Transverse colon (tissue), 4 donors: ENCODE measurements at regions not wholly inside any gene's neighbourhood (a gene's known extent, or its start where the extent isn't known, plus 50 kb on each side); places are given as distances from the start of the nearest gene placed in this dataset.

Experiments used
- DNase-seq: peaks from one replicate; pipeline ENCODE4 v3.0.0-alpha.2; 2019
- H3K27ac ChIP-seq, 4 donors: fragments of 200-600 bp; sonication (generic); 2 replicates each; pipeline ENCODE4 v1.5.1; 2016 to 2018; ENCODE audit warnings: inconsistent platforms in 4 of 4
- H3K27me3 ChIP-seq: fragments of 200-600 bp; sonication (generic); 2 replicates; pipeline ENCODE4 v1.5.1; 2017; ENCODE audit warnings: inconsistent platforms
- H3K36me3 ChIP-seq, 4 donors: fragments of 200-600 bp; sonication (generic); 2 replicates each; pipeline ENCODE4 v1.5.1; 2017 to 2019; ENCODE audit warnings: inconsistent platforms in 4 of 4
- H3K4me1 ChIP-seq, 4 donors: fragments of 200-600 bp; sonication (generic); 2 replicates each; pipeline ENCODE4 v1.5.1; 2017 to 2020; ENCODE audit warnings: inconsistent platforms in 4 of 4
- H3K4me3 ChIP-seq, 4 donors: fragments of 200-600 bp; sonication (generic); 1 replicate in 1 of 4; 2 replicates in 3 of 4; pipeline versions ENCODE4 v1.5.1 to v1.6.1; 2017 to 2019; ENCODE audit warnings: inconsistent platforms in 4 of 4
- H3K9me3 ChIP-seq, 2 donors: fragments of 200-600 bp; sonication (generic); 2 replicates each; pipeline ENCODE4 v1.5.1; 2017 to 2019; ENCODE audit warnings: inconsistent platforms in 2 of 2
- EP300 ChIP-seq: sonication (generic); formaldehyde crosslinking; IDR thresholded peaks from one replicate; pipeline ENCODE4 v1.6.1; 2017; ENCODE audit warnings: antibody characterized with exemption, low read depth
- POLR2A ChIP-seq: fragments of 450-650 bp; IDR thresholded peaks from one replicate; pipeline ENCODE4 v1.6.1; 2016; ENCODE audit warnings: antibody characterized with exemption, mild to moderate bottlenecking, moderate library complexity
- POLR2AphosphoS5 ChIP-seq, 3 donors: sonication (generic); formaldehyde crosslinking; IDR thresholded peaks; one replicate each; pipeline ENCODE4 v1.6.1; 2016; ENCODE audit warnings: antibody characterized with exemption in 3 of 3
- WGBS, 2 donors: methylation state at CpG; one replicate each; pipeline ENCODE4 v1.1.5; 2018; ENCODE audit warnings: low coverage in 1 of 2; 5-methylcytosine and 5-hydroxymethylcytosine counted together
- in situ Hi-C, 4 donors: fragments of 200-750 bp; cut with MboI; loops; one replicate each; pipeline versions ENCODE4 v1.15.0 to v1.15.1; 2017; ENCODE audit warnings: low sequenced_read_pairs in 3 of 4, low pct_ligation_motif_present in 1 of 4, low pct_unique_long_range_greater_than_20kb in 1 of 4
- intact Hi-C: fragments of 100-400 bp; cut with DNase I; formaldehyde crosslinking; loops from one replicate; pipeline ENCODE4 v1.15.1; 2023; ENCODE audit warnings: low total_unique reads
- TF ChIP-seq, protein P1 (sequence below), 5 experiments: fragments of 200-600 bp in 3 of 5; fragments of 450-650 bp in 2 of 5; sonication (generic) in 3 of 5; IDR thresholded peaks; 1 replicate in 2 of 5; 2 replicates in 3 of 5; pipeline ENCODE4 v1.5.1; 2016 to 2017; ENCODE audit warnings: antibody characterized with exemption in 5 of 5, inconsistent platforms in 3 of 5, mild to moderate bottlenecking in 2 of 5, moderate library complexity in 1 of 5

DNA sequence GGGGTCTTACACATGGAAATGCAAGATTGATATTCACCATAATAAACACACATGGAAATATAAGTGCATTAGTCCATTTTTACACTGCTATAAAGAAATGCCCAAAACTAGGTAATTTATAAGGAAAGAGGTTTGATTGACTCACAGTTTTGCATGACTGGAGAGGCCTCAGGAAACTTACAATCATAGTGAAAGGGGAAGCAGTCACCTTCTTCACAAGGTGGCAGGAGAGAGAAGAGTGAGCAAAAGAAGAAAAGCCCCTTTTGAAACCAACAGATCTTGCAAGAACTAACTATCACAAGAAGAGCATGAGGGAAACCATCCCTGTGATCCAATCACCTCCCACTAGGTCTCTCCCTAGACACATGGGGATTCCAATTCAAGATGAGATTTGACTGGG is 111.7 kb upstream of the TP63 start:
- H3K27ac ChIP-seq = no peak overlapping the region

DNA sequence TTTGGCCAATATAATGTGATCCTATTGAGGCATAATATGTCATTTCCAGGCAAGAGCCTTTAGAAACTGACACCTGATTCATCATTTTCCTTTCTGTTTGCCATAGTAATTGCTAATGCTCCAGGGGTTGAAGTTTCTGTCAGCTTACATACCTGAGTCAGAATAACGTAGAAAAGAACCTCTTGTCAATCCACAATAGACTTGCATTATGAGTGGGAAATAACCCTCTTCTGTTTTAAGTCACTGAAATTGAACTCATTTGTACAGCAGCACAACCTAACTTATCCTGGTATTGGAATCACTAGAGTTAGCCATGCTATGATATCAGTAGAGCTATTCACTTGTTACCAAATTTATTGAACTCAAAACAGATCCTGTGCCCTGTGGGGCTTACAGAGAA is 101.7 kb upstream of the TP63 start:
- WGBS, 2 donors = 80% methylated on average over 1 of the region's 1 CpG
- in situ Hi-C loops (no loop called here), intact Hi-C loops (no loop called here)
- TF ChIP-seq, protein P1, sequence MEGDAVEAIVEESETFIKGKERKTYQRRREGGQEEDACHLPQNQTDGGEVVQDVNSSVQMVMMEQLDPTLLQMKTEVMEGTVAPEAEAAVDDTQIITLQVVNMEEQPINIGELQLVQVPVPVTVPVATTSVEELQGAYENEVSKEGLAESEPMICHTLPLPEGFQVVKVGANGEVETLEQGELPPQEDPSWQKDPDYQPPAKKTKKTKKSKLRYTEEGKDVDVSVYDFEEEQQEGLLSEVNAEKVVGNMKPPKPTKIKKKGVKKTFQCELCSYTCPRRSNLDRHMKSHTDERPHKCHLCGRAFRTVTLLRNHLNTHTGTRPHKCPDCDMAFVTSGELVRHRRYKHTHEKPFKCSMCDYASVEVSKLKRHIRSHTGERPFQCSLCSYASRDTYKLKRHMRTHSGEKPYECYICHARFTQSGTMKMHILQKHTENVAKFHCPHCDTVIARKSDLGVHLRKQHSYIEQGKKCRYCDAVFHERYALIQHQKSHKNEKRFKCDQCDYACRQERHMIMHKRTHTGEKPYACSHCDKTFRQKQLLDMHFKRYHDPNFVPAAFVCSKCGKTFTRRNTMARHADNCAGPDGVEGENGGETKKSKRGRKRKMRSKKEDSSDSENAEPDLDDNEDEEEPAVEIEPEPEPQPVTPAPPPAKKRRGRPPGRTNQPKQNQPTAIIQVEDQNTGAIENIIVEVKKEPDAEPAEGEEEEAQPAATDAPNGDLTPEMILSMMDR (IDR thresholded peaks at IDR 0.05) = no peak
- TF ChIP-seq EP300 = no peak
- TF ChIP-seq POLR2A = no peak
- TF ChIP-seq POLR2AphosphoS5 (IDR thresholded peaks at IDR 0.05) = no peak
- Histone ChIP-seq H3K4me1 (no peaks in the 10 kb centered on the region), H3K9me3 (no peaks in the 10 kb centered on the region), H3K27me3 (no peaks in the 10 kb centered on the region), H3K4me3 (no peak overlapping the region), H3K27ac (no peak overlapping the region), H3K36me3 (no peaks in the 10 kb centered on the region)
- no peak for DNase-seq

More for the DNA sequence above, 111.7 kb upstream of the TP63 start:
- TF ChIP-seq, protein P1 (IDR thresholded peaks at IDR 0.05) = no peak
- TF ChIP-seq POLR2A (no peak), POLR2AphosphoS5 (IDR thresholded peaks at IDR 0.05) (no peak), EP300 (no peak)
- H3K4me1 ChIP-seq = no peaks in the 10 kb centered on the region
- in situ Hi-C loops (no loop called here), intact Hi-C loops (no loop called here)
- no peaks in the 10 kb centered on the region for H3K36me3 ChIP-seq
- H3K4me3 ChIP-seq = no peak overlapping the region
- peaks cover 0 to 6% of the 10 kb centered on the region in 2 donors for H3K9me3 ChIP-seq
- H3K27me3 ChIP-seq = no peaks in the 10 kb centered on the region
- no peak for DNase-seq

DNA sequence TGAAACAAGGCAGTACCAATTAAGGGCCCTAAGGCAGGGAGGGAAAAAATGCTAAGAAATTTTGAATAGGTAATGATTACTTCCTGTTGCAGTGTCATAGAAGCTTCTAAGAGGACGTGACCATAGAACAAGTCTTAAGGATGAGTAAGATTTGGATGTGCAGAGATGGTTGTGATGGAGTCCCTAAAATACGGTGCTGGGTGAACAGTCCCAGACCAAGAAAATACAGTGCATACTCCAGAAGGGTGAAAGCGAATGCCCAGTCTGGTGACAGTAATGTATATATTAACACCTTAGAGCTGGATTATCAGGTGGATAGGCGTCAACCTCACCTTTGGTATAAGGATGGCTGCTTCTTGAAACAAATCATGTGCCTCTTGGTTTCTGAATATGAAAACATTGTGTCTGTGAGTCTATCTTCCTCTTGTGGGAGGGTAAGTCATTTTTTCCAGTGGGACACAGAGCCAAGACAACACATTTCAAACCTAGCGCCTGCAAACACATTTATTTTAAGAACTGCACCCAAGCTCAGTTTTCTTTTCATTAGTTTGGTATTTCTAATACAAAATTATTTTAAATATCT is 101.2 kb upstream of the TP63 start:
- no peak overlapping the region for H3K4me3 ChIP-seq
- in situ Hi-C loops (no loop called here), intact Hi-C loops (no loop called here)
- no peaks in the 10 kb centered on the region for H3K9me3 ChIP-seq
- H3K27me3 ChIP-seq = no peaks in the 10 kb centered on the region
- no peak for TF ChIP-seq POLR2A
- WGBS, 2 donors = 83 to 92% methylated on average over 5 of the region's 5 CpGs
- DNase-seq = no peak
- no peak overlapping the region for H3K27ac ChIP-seq
- H3K4me1 ChIP-seq = no peaks in the 10 kb centered on the region
- no peaks in the 10 kb centered on the region for H3K36me3 ChIP-seq

DNA sequence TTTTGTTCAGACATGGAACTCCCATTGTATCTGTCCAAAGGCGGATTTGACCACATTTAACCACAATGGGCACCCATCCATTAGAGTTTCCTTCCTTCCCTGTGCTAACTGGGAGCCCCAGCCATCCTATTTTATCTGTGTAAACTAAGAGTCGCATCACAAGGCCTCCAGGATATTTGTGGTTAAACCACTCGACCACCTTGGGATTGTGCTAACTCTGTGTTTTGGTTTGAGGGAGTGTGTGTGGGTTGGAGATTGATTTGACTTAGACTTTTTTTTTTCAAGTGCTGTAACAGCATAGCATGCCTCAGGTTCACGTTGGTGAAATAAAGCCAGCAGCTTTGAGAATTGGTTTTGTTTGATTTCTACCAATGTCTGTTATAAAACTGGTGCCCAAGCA is 100.4 kb upstream of the TP63 start:
- H3K9me3 ChIP-seq = no peaks in the 10 kb centered on the region
- no peak for TF ChIP-seq EP300
- TF ChIP-seq, protein P1 (IDR thresholded peaks at IDR 0.05) = no peak
- DNase-seq = no peak
- H3K27me3 ChIP-seq = no peaks in the 10 kb centered on the region
- no peak overlapping the region for H3K27ac ChIP-seq
- intact Hi-C loops (no loop called here), in situ Hi-C loops (no loop called here)
- no peaks in the 10 kb centered on the region for H3K36me3 ChIP-seq
- no peaks in the 10 kb centered on the region for H3K4me1 ChIP-seq
- WGBS, 2 donors = 45 to 83% methylated on average over 3 to 4 of the region's 4 CpGs
- no peak overlapping the region for H3K4me3 ChIP-seq

DNA sequence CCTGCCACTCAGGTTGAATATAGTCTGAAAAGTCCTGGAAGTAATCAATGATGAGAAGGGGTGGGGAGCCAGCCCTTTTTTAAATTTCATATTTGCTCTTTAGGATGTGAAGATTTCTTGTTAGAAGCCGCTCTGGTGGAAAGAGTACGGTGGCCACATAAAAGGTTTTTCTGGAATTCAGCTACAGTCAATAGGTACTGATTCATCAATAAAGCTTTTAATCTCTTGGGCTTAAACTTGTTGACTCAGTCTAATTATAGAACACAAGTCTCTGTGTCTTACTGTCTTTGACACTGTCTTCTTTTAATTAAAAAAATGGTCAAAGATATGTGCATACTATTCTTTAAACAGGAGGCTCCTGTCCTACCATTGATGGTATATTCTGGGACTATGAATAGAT is 99.9 kb upstream of the TP63 start:
- DNase-seq = no peak
- TF ChIP-seq POLR2AphosphoS5 (IDR thresholded peaks at IDR 0.05) (no peak), POLR2A (no peak), EP300 (no peak)
- TF ChIP-seq, protein P1 (IDR thresholded peaks at IDR 0.05) = no peak
- intact Hi-C loops (no loop called here), in situ Hi-C loops (no loop called here)
- Histone ChIP-seq H3K36me3 (no peaks in the 10 kb centered on the region), H3K9me3 (no peaks in the 10 kb centered on the region), H3K27ac (no peak overlapping the region), H3K4me1 (no peaks in the 10 kb centered on the region), H3K4me3 (no peak overlapping the region), H3K27me3 (no peaks in the 10 kb centered on the region)
- 70% methylated on average over 2 of the region's 2 CpGs; no CpG with 5 or more reads in 1 of the 2 donors for WGBS, 2 donors
